B cell (primary cell): ENCODE measurements at regions not wholly inside any gene's neighbourhood (a gene's known extent, or its start where the extent isn't known, plus 50 kb on each side); places are given as distances from the start of the nearest gene placed in this dataset.

ENCODE experiments used
- ATAC-seq: fragments of 200-7000 bp; cut with Tn5 transposase; one replicate; pipeline ENCODE4 v1.10.0; 2021; ENCODE audit warnings: low read depth, mild to moderate bottlenecking, moderate number of reproducible peaks, moderate library complexity
- CTCF ChIA-PET: fragments of 350-600 bp; sonication (Branson Sonifier 250); formaldehyde crosslinking; loops from one replicate; lab custom pipeline; 2021; ENCODE audit warnings: antibody characterized with exemption, inconsistent platforms; lab: Charles Lee
- POLR2A ChIA-PET: fragments of 350-600 bp; sonication (Branson Sonifier 250); formaldehyde crosslinking; loops from one replicate; lab custom pipeline; 2021; ENCODE audit warnings: antibody characterized with exemption; lab: Charles Lee
- DNase-seq: peaks from one replicate; pipeline ENCODE4 v3.0.0; 2013
- H2AFZ ChIP-seq: 2 replicates; pipeline ENCODE4 v1.6.1; 2012; ENCODE audit warnings: mild to moderate bottlenecking, low read depth, low read length; ENCODE audit not compliant: insufficient read depth, poor library complexity, severe bottlenecking
- H3K27ac ChIP-seq, 2 donors: 1 replicate in 1 of 2; 2 replicates in 1 of 2; pipeline ENCODE4 v1.5.1; 2012 to 2013; ENCODE audit warnings: low read length in 2 of 2, mild to moderate bottlenecking in 2 of 2, moderate library complexity in 1 of 2
- H3K27me3 ChIP-seq, 4 experiments: fragments of 200-600 bp in 1 of 4; sonication (generic) in 1 of 4; replicated peaks in 1 of 4; 1 replicate in 2 of 4; 2 replicates in 2 of 4; pipeline versions ENCODE4 v1.6.1 to v1.7.0; 2013 to 2016; ENCODE audit warnings: low read length in 3 of 4, mild to moderate bottlenecking in 2 of 4, mixed read lengths in 1 of 4, moderate library complexity in 1 of 4; ENCODE audit not compliant: insufficient read depth in 4 of 4, control insufficient read depth in 3 of 4; ENCODE audit errors: control extremely low read depth in 1 of 4
- H3K36me3 ChIP-seq, 2 experiments: replicated peaks in 1 of 2; 1 replicate in 1 of 2; 2 replicates in 1 of 2; pipeline versions ENCODE4 v1.6.1 to v1.7.1; 2013; ENCODE audit warnings: low read length in 1 of 2; ENCODE audit not compliant: insufficient read depth in 2 of 2, control insufficient read depth in 1 of 2; ENCODE audit errors: control extremely low read depth in 1 of 2, extremely low read depth in 1 of 2
- H3K4me1 ChIP-seq, 2 donors: fragments of 200-600 bp in 1 of 2; sonication (generic) in 1 of 2; 1 replicate in 1 of 2; 2 replicates in 1 of 2; pipeline versions ENCODE4 v1.5.1 to v1.6.1; 2013 to 2017; ENCODE audit warnings: low read length in 2 of 2; ENCODE audit not compliant: control insufficient read depth in 2 of 2, insufficient read depth in 2 of 2
- H3K4me2 ChIP-seq: replicated peaks from 2 replicates; pipeline ENCODE3; 2012; ENCODE audit warnings: mild to moderate bottlenecking, low read depth, low read length; ENCODE audit not compliant: poor library complexity, severe bottlenecking
- H3K4me3 ChIP-seq, 5 experiments: fragments of 200-600 bp in 1 of 5; sonication (generic) in 1 of 5; 1 replicate in 3 of 5; 2 replicates in 2 of 5; pipeline versions ENCODE4 v1.5.1 to v1.7.0; 2011 to 2016; ENCODE audit warnings: low read length in 4 of 5, mild to moderate bottlenecking in 4 of 5, low read depth in 2 of 5, control low read depth in 1 of 5, moderate library complexity in 1 of 5; ENCODE audit not compliant: insufficient read depth in 1 of 5; ENCODE audit errors: control extremely low read depth in 1 of 5, extremely low read depth in 1 of 5
- H3K79me2 ChIP-seq: fragments of 200-600 bp; sonication (generic); one replicate; pipeline ENCODE4 v1.6.0; 2016; ENCODE audit warnings: low read length; ENCODE audit not compliant: control insufficient read depth, insufficient read depth
- H3K9ac ChIP-seq: fragments of 200-600 bp; sonication (generic); 2 replicates; pipeline ENCODE4 v1.6.1; 2017; ENCODE audit warnings: mild to moderate bottlenecking, low read length, moderate library complexity
- H3K9me3 ChIP-seq, 3 donors: one replicate each; pipeline versions ENCODE4 v1.6.1 to v1.7.1; 2013; ENCODE audit warnings: low read length in 2 of 3; ENCODE audit not compliant: control insufficient read depth in 2 of 3, insufficient read depth in 1 of 3; ENCODE audit errors: control extremely low read depth in 1 of 3
- H4K20me1 ChIP-seq: 2 replicates; pipeline ENCODE4 v1.6.0; 2012; ENCODE audit warnings: mild to moderate bottlenecking, low read length; ENCODE audit not compliant: insufficient read depth, control insufficient read depth, poor library complexity, severe bottlenecking
- H3K27ac Mint-ChIP-seq: one replicate; pipeline ENCODE4 v1.8.0; 2021; ENCODE audit warnings: mixed read lengths
- H3K27me3 Mint-ChIP-seq: one replicate; pipeline ENCODE4 v1.8.0; 2021; ENCODE audit warnings: mixed read lengths
- H3K4me1 Mint-ChIP-seq: one replicate; pipeline ENCODE4 v1.8.0; 2021; ENCODE audit warnings: mixed read lengths
- H3K4me3 Mint-ChIP-seq: one replicate; pipeline ENCODE4 v1.8.0; 2021; ENCODE audit warnings: mixed read lengths
- H3K9me3 Mint-ChIP-seq: one replicate; pipeline ENCODE4 v1.8.0; 2022; ENCODE audit warnings: mixed read lengths; ENCODE audit not compliant: insufficient read depth
- EZH2 ChIP-seq: IDR thresholded peaks from 2 replicates; pipeline ENCODE4 v1.6.1; 2012; ENCODE audit warnings: borderline replicate concordance, low read depth, mild to moderate bottlenecking, moderate library complexity, low read length; ENCODE audit not compliant: insufficient read depth, poor library complexity, severe bottlenecking
- WGBS: methylation state at CpG from one replicate; pipeline ENCODE4 v1.1.5; 2013; ENCODE audit warnings: missing lambda C conversion rate; ENCODE audit not compliant: insufficient coverage; 5-methylcytosine and 5-hydroxymethylcytosine counted together
- intact Hi-C: fragments of 100-400 bp; cut with micrococcal nuclease; formaldehyde crosslinking; loops from one replicate; pipeline ENCODE4 v1.10.0; 2022
- TF ChIP-seq, protein P1 (sequence below): fragments of 200-600 bp; IDR thresholded peaks from one replicate; pipeline ENCODE4 v1.8.0; 2022; ENCODE audit warnings: antibody characterized with exemption, mild to moderate bottlenecking

DNA sequence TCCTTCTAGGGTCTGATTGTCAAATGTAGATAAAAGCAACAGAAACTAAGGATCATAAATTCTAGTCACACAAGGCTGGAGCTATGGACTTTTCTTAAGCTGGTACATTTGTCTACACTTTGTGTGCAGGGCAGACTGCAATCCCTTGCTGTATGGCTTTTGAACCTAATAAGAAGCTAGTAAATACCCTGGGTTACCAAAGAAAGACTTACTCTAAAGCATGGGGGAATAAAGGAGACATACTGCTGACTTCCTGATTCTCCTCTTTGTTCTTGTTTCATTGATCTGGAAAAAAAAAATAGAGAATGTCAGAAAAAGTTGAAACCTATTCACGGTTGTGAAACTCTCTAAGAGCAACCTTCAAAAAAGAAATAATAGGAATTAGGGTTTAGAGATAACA is 216.6 kb upstream of the TLL1 start:
- no peak overlapping the region for H3K27ac Mint-ChIP-seq
- ATAC-seq, result no peak
- ChIA-PET CTCF (no interaction called here), POLR2A (no interaction called here)
- Histone ChIP-seq H4K20me1 (no peaks in the 10 kb centered on the region), H3K4me2 (no peak overlapping the region), H3K36me3 (no peaks in the 10 kb centered on the region), H3K79me2 (no peaks in the 10 kb centered on the region), H3K9me3 (no peaks in the 10 kb centered on the region), H3K4me1 (no peaks in the 10 kb centered on the region), H3K4me3 (no peak overlapping the region), H2AFZ (no peak overlapping the region), H3K27me3 (no peaks in the 10 kb centered on the region), H3K9ac (no peak overlapping the region), H3K27ac (no peak overlapping the region)
- no peak for TF ChIP-seq EZH2
- TF ChIP-seq, protein P1, sequence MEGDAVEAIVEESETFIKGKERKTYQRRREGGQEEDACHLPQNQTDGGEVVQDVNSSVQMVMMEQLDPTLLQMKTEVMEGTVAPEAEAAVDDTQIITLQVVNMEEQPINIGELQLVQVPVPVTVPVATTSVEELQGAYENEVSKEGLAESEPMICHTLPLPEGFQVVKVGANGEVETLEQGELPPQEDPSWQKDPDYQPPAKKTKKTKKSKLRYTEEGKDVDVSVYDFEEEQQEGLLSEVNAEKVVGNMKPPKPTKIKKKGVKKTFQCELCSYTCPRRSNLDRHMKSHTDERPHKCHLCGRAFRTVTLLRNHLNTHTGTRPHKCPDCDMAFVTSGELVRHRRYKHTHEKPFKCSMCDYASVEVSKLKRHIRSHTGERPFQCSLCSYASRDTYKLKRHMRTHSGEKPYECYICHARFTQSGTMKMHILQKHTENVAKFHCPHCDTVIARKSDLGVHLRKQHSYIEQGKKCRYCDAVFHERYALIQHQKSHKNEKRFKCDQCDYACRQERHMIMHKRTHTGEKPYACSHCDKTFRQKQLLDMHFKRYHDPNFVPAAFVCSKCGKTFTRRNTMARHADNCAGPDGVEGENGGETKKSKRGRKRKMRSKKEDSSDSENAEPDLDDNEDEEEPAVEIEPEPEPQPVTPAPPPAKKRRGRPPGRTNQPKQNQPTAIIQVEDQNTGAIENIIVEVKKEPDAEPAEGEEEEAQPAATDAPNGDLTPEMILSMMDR, result no peak
- H3K4me1 Mint-ChIP-seq, result no peaks in the 10 kb centered on the region
- no peak overlapping the region for H3K4me3 Mint-ChIP-seq
- H3K27me3 Mint-ChIP-seq, result no peaks in the 10 kb centered on the region
- no peaks in the 10 kb centered on the region for H3K9me3 Mint-ChIP-seq
- intact Hi-C loops, result no loop called here
- no peak for DNase-seq
- WGBS, result no CpG with 5 or more reads among the region's 1 CpG

DNA sequence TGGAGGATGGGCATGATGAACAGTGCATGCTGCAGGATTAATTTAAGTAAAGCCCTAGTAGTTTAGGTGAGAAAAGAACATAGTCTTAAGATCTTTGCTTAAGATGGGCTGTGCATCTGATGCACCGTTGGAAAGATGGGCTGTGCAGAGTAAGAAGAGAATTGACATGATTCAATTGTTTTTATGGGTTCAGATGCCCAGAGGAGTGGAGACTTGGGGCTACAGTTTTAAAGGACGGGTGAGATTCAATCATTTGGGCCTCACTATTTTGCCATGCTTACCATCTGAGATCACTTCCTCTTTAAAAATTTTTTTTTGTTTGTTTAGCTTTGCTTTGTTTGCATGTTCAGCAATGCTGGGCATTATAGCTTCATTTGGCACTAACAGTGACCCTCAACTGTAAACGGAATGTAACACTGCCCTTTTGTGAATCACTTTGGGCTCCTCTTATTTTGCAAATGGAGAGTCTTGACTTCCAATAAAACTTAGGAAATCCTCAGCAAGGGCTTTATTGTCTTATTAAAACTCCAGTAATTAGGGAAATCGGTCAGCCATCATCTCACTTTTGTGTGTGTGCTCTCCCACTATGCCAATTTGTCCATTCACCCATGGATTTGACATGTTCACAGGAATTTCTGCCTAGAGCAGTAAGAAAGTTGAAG is 216.1 kb upstream of the TLL1 start:
- Mint-ChIP-seq H3K9me3 (no peaks in the 10 kb centered on the region), H3K4me3 (no peak overlapping the region), H3K27me3 (no peaks in the 10 kb centered on the region), H3K27ac (no peak overlapping the region), H3K4me1 (no peaks in the 10 kb centered on the region)
- no peaks in the 10 kb centered on the region for H3K79me2 ChIP-seq
- no peaks in the 10 kb centered on the region for H4K20me1 ChIP-seq
- TF ChIP-seq, protein P1, result no peak
- no peak for TF ChIP-seq EZH2
- no peak overlapping the region for H3K4me3 ChIP-seq
- H2AFZ ChIP-seq, result no peak overlapping the region
- ATAC-seq (no peak), DNase-seq (no peak)
- 73% methylated on average over 2 of the region's 4 CpGs for WGBS
- H3K27ac ChIP-seq, result no peak overlapping the region
- no peaks in the 10 kb centered on the region for H3K27me3 ChIP-seq
- no peak overlapping the region for H3K4me2 ChIP-seq
- H3K4me1 ChIP-seq, result no peaks in the 10 kb centered on the region
- CTCF ChIA-PET, result no interaction called here
- no peaks in the 10 kb centered on the region for H3K36me3 ChIP-seq
- intact Hi-C loops, result no loop called here
- POLR2A ChIA-PET, result no interaction called here
- H3K9me3 ChIP-seq, result no peaks in the 10 kb centered on the region
- H3K9ac ChIP-seq, result no peak overlapping the region
